GM19239 (cell line): ENCODE measurements at regions not wholly inside any gene's neighbourhood (a gene's known extent, or its start where the extent isn't known, plus 50 kb on each side); places are given as distances from the start of the nearest gene placed in this dataset.
"Not testable (repeated sequence)": the region's sequence is repeated elsewhere in the genome, so short reads cannot be mapped to it uniquely, and the experiment has no call there.

Experiments
- DNase-seq: peaks from one replicate; pipeline ENCODE4 v3.0.0; 2011; ENCODE audit warnings: low spot score; ENCODE audit not compliant: insufficient read length
- FAIRE-seq: peaks from 2 replicates; lab custom pipeline; 2011; peaks lifted over from hg19 to GRCh38; lab: Jason Lieb, UNC

DNA sequence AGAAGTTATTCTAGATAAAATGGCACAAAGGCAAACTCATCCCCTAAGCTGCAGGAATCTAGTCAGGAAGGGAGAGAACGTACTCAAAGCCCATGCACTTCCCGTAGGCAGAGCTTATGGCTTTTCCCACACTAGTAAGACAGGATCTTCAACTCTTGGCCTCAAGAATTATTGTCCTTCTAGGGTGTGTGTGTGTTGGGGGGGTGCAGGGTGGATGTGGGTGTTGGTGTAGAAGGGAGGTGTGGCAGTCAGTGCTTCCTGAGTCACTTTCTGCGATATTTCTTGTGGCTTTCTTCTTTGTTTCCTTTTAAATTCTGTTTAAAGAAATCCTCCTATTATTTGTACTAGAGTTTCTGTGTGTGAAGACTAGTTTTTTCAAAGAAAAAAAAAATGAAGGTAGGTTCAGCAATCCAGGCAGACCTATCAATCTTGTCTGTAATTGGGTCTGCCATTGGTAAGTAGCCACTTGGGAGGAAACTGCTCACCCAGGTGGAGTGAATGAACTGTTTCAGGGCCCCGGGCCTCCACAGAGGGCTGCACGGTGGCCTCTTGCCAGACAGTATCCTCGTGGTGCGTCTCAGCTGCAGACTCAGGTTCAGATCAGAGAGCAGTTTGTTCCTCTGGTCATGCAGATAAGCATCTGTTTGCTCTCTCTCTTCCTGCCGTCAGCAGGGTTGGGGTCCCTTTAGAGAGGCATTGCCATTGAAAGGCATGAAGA lies 131.9 kb downstream of the NPR3 start:
- FAIRE-seq = no peak
- DNase-seq = no peak

GRCh38 chr5:32843531-32843895 lies 132.4 kb downstream of the NPR3 start:
- FAIRE-seq (no peak), DNase-seq (no peak)

GRCh38 chr5:32845171-32845570 lies 134.1 kb downstream of the NPR3 start:
- FAIRE-seq (no peak), DNase-seq (no peak)

DNA sequence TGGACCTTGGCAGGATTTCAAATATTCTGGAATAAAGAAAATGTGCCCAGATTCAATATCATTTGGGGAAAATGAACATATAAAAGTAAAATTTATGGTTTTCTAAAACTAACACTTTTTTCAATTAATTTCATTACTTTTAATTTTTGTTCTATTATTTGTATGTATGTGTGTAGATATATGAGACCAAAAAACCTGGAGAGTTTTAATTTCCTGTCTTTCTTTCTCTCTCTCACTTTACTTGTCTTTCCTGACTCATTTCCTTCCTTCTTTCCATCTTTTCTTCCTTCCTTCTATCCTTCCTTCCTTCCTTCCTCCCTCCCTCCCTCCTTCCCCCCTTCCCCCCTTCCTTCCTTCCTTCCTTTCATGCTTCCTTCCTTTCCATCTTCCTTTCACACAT lies 137.0 kb downstream of the NPR3 start:
- DNase-seq = no peak
- no peak for FAIRE-seq

- no peak for FAIRE-seq
- DNase-seq = no peak
Measured at GRCh38 chr5:32848681-32849080, 137.6 kb downstream of the NPR3 start.

DNA sequence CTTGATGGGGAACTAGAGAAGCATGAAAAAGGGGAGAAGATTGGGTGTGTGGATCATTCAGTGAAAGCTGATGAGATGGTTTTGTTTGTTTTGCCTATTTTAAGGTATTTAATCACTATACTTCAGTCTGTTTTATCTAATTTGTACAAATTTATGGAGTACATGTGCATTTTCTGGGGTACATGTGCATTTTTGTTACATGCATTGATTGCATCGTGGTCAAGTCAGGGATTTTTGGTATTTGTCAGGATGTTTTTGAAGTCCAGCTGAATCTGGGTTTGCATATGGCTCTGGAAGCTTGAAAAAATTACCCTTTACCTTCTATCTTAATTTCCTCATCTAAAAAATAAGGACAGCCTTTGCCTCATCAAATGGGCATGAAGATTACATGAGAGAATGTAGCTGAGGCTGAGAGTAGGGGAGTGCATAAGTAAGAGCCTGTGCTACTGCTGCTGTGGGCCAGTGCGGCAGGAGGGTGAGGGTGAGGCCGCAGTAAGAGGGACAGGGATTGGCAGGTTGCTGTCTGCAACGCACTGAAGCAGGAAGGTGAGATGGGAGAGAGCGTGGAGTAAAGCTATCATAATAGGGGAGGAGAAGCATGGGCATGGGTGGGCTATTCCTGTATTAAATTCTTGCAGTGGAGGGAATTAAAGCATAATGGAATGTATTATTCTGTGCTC lies 139.8 kb downstream of the NPR3 start:
- FAIRE-seq = no peak
- no peak for DNase-seq

- no peak for DNase-seq
- FAIRE-seq = no peak
Measured at GRCh38 chr5:32851559-32852173, 140.5 kb downstream of the NPR3 start.

GRCh38 chr5:32852535-32852934 lies 141.4 kb downstream of the NPR3 start:
- DNase-seq = no peak
- no peak for FAIRE-seq

DNA sequence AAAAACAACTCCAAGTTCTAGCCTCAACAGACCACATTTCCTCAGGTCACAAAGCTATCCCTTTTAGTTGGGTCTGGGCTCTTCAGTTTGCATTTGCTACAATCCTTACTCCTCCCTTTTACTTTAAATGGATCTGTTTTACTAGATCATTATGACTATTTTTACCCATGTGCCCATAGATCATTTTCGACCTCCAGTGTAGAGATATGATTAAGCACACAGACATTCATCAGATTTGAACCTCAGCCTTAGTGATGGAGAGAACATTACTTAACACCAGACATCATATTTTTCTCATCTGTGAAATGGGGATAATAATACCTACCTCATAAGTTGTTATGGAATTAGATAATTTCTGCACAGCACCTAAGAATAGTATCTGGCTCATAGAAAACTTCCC lies 141.9 kb downstream of the NPR3 start:
- FAIRE-seq = no peak
- DNase-seq = no peak

DNA sequence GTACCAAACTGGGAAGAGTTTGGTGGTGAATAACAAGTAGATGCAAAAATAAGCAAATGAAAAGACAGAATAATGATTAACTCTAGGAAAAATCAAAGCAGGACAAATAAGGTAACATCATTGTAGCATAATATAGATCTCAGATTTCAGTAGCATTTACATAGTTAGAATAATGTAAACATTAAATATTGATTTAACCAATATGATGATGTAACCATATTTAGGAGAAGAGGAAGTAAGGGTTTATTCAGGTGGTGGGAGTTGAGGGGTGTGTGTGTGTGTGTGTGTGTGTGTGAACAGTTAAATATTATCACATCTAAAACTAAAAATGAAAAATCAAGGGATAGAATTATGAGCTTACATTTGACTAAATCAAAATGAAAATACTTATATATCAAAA lies 143.4 kb downstream of the NPR3 start:
- no peak for DNase-seq
- FAIRE-seq = no peak

- DNase-seq (no peak), FAIRE-seq (no peak)
Measured at GRCh38 chr5:32859211-32859641, 148.1 kb downstream of the NPR3 start.

DNA sequence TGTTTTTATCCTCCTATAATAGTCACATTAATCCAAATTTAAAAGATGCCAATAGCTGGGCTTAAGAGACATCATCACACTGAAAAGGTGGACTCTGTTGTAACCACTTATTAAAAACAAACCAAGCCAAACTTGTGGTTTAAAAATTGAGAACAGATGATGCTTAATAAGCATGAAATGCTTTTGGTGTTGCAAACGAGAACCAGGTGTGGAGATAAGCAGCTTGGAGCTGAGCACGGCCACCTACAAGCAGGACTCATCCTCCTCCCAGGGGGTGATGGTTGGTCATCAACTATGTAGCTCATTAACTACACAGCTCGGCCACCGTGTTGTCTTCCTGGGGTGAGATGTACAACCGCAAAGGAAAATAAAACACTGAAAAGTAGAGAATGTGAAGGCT lies 154.4 kb downstream of the NPR3 start:
- no peak for FAIRE-seq
- DNase-seq = no peak

DNA sequence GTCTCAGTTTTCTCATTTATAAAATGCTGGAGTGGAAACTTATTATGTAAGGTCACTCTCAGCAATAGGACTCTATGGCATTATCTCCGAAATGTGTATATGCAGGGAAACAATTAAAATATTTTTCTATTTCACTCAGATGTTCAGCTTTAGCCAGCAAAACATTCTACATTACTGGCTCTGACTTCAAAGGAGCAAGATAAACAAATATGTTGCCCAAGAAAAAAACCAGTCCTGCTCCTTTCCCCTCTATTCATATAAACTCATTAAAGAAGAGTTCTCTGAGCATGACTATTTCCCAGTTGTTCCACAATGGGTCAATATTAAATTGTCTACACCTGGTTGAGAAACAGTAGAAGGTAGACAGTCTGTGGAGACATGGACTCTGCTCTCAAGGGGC lies 155.0 kb downstream of the NPR3 start:
- FAIRE-seq (no peak), DNase-seq (no peak)

- no peak for DNase-seq
- FAIRE-seq = no peak
Measured at GRCh38 chr5:32869216-32869615, 158.1 kb downstream of the NPR3 start.

DNA sequence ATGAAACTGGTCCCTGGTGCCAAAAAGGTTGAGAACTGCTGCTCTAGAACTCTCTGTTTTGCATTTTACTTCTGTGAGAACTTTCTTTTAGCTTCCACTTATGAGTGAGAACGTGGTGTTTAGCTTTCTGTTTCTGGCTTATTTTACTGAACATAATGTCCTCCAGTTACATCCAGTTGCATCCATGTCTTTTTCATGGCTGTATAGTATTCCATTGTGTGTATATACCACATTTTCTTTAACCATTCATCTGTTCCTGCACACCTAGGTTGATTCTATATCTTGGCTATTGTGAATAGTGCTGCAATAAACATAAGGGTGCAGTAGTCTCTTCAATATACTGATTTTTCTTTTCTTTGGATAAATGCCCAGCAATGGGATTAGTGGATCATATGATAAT lies 165.7 kb downstream of the NPR3 start:
- no peak for DNase-seq
- no peak for FAIRE-seq

DNA sequence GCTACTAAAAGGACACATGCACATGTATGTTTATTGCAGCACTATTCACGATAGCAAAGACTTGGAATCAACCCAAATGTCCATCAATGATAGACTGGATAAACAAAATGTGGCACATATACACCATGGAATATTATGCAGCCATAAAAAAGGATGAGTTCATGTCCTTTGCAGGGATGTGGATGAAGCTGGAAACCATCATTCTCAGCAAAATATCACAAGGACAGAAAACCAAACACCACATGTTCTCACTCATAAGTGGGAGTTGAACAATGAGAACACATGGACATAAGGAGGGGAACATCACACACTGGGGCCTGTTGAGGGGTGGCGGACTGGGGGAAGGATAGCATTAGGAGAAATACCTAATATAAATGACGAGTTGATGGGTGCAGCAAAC lies 168.2 kb downstream of the NPR3 start:
- DNase-seq, FAIRE-seq: not testable (repeated sequence)

DNA sequence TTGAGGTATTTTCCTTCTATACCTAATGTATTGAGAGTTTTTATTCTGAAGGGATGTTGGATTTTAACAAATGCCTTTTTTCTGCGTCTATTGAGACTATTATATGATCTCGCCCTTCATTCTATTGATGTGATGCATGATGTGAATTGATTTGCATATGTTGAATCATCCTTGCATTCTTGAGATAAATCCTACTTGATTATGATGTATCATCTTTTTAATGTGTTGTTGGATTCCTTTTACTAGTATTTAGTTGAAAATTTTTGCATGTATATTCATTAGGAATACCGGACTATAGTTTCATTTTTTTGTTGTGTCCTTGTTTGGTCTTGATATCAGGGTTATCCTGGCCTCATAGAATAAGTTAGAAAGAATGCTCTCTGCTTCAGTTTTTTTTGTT lies 169.7 kb downstream of the NPR3 start:
- FAIRE-seq = no peak
- DNase-seq = no peak

GRCh38 chr5:32887390-32887789 lies 176.3 kb downstream of the NPR3 start:
- FAIRE-seq (no peak), DNase-seq (no peak)

DNA sequence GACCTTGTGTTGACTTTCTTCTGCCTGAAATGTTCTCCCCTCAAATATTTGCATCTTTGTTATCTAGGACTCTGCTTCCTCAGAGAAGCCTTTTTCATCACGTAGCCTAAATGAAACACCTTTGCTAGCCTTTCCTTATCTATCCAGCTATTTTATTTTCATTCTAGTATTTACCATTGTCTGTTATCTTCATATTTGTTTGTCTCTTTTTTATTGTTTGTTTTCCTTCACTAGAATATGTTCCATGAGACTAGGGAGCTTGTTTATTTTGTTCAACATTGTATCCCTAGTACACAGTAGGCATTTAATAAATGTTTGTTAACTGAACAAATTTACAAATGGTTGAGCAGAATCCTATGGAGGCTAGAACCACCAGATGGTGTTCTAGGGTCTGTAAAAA lies 178.0 kb downstream of the NPR3 start:
- FAIRE-seq (no peak), DNase-seq (no peak)

DNA sequence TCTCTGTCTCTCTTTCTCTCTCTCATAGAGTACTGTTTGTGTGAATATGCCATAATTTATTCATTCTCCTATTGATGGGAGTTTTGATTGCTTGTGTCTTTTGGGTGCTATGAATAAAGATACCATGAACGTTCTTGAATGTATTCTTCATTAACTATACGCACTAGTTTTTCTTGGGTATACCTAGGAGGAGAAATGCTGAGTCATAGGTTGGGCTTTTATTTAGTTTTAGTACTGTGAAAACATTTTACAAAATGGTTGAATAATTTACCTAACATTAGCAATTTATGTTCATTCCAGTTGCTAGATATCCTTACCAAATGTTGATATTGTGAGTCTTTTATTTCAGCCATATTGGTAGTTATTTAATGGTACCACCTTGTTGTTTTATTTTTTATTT lies 192.5 kb downstream of the NPR3 start:
- no peak for FAIRE-seq
- no peak for DNase-seq

DNA sequence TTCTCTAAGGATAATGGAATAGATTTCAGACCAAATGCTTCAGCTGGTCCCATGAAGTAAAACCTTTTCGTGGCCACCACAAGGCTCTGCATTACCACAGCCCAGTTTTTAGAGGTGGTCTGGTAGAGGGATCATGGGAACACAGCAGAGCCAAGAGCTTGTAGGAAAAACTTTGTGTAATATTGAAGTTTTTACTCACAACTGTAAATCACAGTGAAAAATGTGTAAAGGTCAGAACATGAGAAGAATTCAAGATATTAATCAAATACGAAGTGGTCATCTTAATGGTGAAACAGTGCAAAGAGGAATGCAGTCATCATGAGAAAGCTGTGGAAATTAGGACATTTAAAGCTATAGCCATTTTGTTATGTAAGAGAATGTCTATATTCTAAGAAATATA lies 197.5 kb downstream of the NPR3 start:
- FAIRE-seq (no peak), DNase-seq (no peak)

DNA sequence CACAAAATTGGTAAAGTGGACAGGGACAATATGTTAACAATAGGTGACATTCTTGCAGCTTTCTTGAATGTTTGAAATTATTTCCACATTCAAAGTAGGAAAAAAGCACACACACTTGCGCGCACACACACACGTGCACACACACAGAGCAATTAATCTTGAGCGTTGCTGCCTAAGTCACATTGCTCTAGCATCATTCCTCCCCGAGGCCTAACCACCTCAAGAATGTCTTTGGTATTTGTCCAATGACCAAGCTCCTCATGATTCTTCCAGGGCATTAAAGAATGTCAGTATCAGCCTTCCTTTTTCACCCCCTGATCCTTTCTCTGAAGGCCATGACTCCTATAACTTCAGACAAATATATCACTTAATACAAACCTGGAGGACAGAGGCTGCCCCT lies 198.1 kb downstream of the NPR3 start:
- no peak for DNase-seq

More for the DNA sequence above, 198.1 kb downstream of the NPR3 start:
- no peak for FAIRE-seq
